HG03432 (cell line): ENCODE measurements at regions not wholly inside any gene's neighbourhood (a gene's known extent, or its start where the extent isn't known, plus 50 kb on each side); places are given as distances from the start of the nearest gene placed in this dataset.
A peak's percentile ranks its signal among the peaks of the same experiment; 100 is the strongest.
"Not testable (repeated sequence)": the region's sequence is repeated elsewhere in the genome, so short reads cannot be mapped to it uniquely, and the experiment has no call there.

Source experiments
- ATAC-seq: cut with Tn5 transposase; IDR thresholded peaks from one replicate; pipeline ENCODE4 v1.9.1; 2021; ENCODE audit warnings: mild to moderate bottlenecking, moderate library complexity; ENCODE audit not compliant: unreplicated experiment

GRCh38 chr3:177382944-177383343, 185.7 kb upstream of the TBL1XR1 start:
- no peak for ATAC-seq

GRCh38 chr3:177385186-177385585, 187.9 kb upstream of the TBL1XR1 start:
- no peak for ATAC-seq

GRCh38 chr3:177385831-177386301, 188.6 kb upstream of the TBL1XR1 start:
- ATAC-seq, result no peak

GRCh38 chr3:177388209-177388608, 190.9 kb upstream of the TBL1XR1 start:
- ATAC-seq, result no peak

- ATAC-seq, result not testable (repeated sequence)
Observed at GRCh38 chr3:177394231-177395024, 197.1 kb upstream of the TBL1XR1 start.

GRCh38 chr3:177396733-177397132, 199.5 kb upstream of the TBL1XR1 start:
- ATAC-seq, result no peak

- no peak for ATAC-seq
Observed at GRCh38 chr3:177401375-177401774, 204.1 kb upstream of the TBL1XR1 start.

- no peak for ATAC-seq
Observed at GRCh38 chr3:177402533-177402932, 205.3 kb upstream of the TBL1XR1 start.

- no peak for ATAC-seq
Observed at GRCh38 chr3:177405191-177405672, 207.9 kb upstream of the TBL1XR1 start.

- ATAC-seq, result no peak
Observed at GRCh38 chr3:177410730-177411129, 213.4 kb upstream of the TBL1XR1 start.

- ATAC-seq, result no peak
Observed at GRCh38 chr3:177411201-177411600, 213.9 kb upstream of the TBL1XR1 start.

GRCh38 chr3:177412677-177413170, 215.4 kb upstream of the TBL1XR1 start:
- not testable (repeated sequence) for ATAC-seq

- ATAC-seq, result no peak
Observed at GRCh38 chr3:177414093-177414492, 216.8 kb upstream of the TBL1XR1 start.

GRCh38 chr3:177418787-177419186, 221.5 kb upstream of the TBL1XR1 start:
- no peak for ATAC-seq

- ATAC-seq, result peak; percentile 74
Observed at GRCh38 chr3:177419904-177420601, 222.8 kb upstream of the TBL1XR1 start.

GRCh38 chr3:177420651-177421480, 223.6 kb upstream of the TBL1XR1 start:
- no peak for ATAC-seq

- no peak for ATAC-seq
Observed at GRCh38 chr3:177421481-177421785, 224.2 kb upstream of the TBL1XR1 start.

- ATAC-seq, result no peak
Observed at GRCh38 chr3:177424521-177424920, 227.2 kb upstream of the TBL1XR1 start.

- ATAC-seq, result no peak
Observed at GRCh38 chr3:177425042-177425441, 227.8 kb upstream of the TBL1XR1 start.

- ATAC-seq, result no peak
Observed at GRCh38 chr3:177426106-177426877, 229.0 kb upstream of the TBL1XR1 start.
